Endothelial cell (in vitro differentiated cells): ENCODE measurements at regions not wholly inside any gene's neighbourhood (a gene's known extent, or its start where the extent isn't known, plus 50 kb on each side); places are given as distances from the start of the nearest gene placed in this dataset.

ENCODE experiments used
- DNase-seq: peaks from one replicate; pipeline ENCODE4 v3.0.0; 2021; ENCODE audit warnings: low spot score
- H3K27ac Mint-ChIP-seq: one replicate; pipeline ENCODE4 v1.8.0; 2021; ENCODE audit warnings: mixed read lengths, inconsistent platforms; ENCODE audit not compliant: unreplicated experiment
- H3K27me3 Mint-ChIP-seq: one replicate; pipeline ENCODE4 v1.8.0; 2021; ENCODE audit warnings: mild to moderate bottlenecking, moderate library complexity, mixed read lengths, inconsistent platforms; ENCODE audit not compliant: unreplicated experiment
- H3K36me3 Mint-ChIP-seq: one replicate; pipeline ENCODE4 v1.8.0; 2021; ENCODE audit warnings: mild to moderate bottlenecking, low read depth, mixed read lengths, inconsistent platforms; ENCODE audit not compliant: unreplicated experiment
- H3K4me1 Mint-ChIP-seq: one replicate; pipeline ENCODE4 v1.8.0; 2021; ENCODE audit warnings: mild to moderate bottlenecking, mixed read lengths, inconsistent platforms; ENCODE audit not compliant: unreplicated experiment
- H3K4me3 Mint-ChIP-seq: one replicate; pipeline ENCODE4 v1.8.0; 2021; ENCODE audit warnings: mild to moderate bottlenecking, mixed read lengths, inconsistent platforms; ENCODE audit not compliant: unreplicated experiment
- H3K9me3 Mint-ChIP-seq: one replicate; pipeline ENCODE4 v1.8.0; 2021; ENCODE audit warnings: mixed read lengths, inconsistent platforms; ENCODE audit not compliant: unreplicated experiment
- CTCF ChIP-seq: fragments of 200-600 bp; sonication (generic); IDR thresholded peaks from one replicate; pipeline ENCODE4 v1.5.0; 2021; ENCODE audit warnings: antibody characterized with exemption; ENCODE audit not compliant: unreplicated experiment

DNA sequence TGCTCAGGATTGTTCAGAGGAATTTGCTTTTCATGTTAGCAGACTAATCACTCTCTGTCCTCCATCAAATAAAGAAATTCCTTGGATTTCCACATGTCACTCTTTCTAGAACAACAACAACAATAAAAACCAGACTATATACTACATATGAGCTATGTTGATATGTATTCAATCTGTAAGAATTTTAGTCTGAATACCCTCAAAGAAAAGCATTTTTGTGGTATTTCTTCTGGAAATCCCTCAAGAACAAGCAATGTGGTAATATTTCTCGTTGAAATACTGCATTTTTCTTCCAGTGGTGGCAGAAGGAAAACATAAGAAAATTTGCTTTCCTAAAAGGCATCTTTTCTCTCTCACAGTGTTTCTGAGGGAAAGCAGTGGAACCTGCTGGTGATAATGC, 312.6 kb upstream of the RSPO3 start:
- Mint-ChIP-seq H3K27ac (no peak overlapping the region), H3K4me3 (no peak overlapping the region), H3K36me3 (no peaks in the 10 kb centered on the region), H3K4me1 (no peaks in the 10 kb centered on the region), H3K27me3 (no peaks in the 10 kb centered on the region), H3K9me3 (no peaks in the 10 kb centered on the region)
- TF ChIP-seq CTCF = no peak
- DNase-seq = no peak

GRCh38 chr6:126807876-126808275, 310.6 kb upstream of the RSPO3 start:
- no peaks in the 10 kb centered on the region for H3K36me3 Mint-ChIP-seq
- TF ChIP-seq CTCF = no peak
- no peak overlapping the region for H3K27ac Mint-ChIP-seq
- no peak overlapping the region for H3K4me3 Mint-ChIP-seq
- no peak for DNase-seq
- no peaks in the 10 kb centered on the region for H3K27me3 Mint-ChIP-seq
- no peaks in the 10 kb centered on the region for H3K9me3 Mint-ChIP-seq
- peaks cover 3% of the 10 kb centered on the region for H3K4me1 Mint-ChIP-seq

DNA sequence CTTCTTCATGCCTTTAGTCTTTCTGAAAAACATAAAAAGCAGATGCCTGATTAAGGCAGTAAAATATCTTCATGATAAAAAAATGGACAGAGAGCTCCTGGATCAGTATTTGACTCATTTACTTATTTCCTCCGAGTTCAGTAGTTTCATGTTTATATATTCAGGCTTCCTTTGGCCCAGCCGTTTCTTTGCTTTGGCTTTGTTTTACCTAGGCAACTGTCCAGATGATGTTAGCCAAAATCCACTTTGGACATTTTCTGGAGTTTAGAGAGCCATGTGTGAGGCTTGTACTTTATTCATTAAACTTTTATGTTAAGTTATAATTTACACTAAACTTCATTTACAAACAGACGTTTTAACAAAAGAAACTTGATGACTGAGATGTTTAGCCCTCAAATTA, 307.1 kb upstream of the RSPO3 start:
- H3K36me3 Mint-ChIP-seq = no peaks in the 10 kb centered on the region
- DNase-seq = no peak
- H3K4me1 Mint-ChIP-seq = peaks cover 3% of the 10 kb centered on the region
- no peak overlapping the region for H3K4me3 Mint-ChIP-seq
- no peak for TF ChIP-seq CTCF
- H3K27ac Mint-ChIP-seq = no peak overlapping the region
- H3K9me3 Mint-ChIP-seq = no peaks in the 10 kb centered on the region
- H3K27me3 Mint-ChIP-seq = no peaks in the 10 kb centered on the region

GRCh38 chr6:126812010-126812409, 306.5 kb upstream of the RSPO3 start:
- TF ChIP-seq CTCF = no peak
- Mint-ChIP-seq H3K27me3 (no peaks in the 10 kb centered on the region), H3K4me1 (peaks cover 3% of the 10 kb centered on the region), H3K27ac (no peak overlapping the region), H3K9me3 (no peaks in the 10 kb centered on the region), H3K36me3 (no peaks in the 10 kb centered on the region), H3K4me3 (no peak overlapping the region)
- no peak for DNase-seq

DNA sequence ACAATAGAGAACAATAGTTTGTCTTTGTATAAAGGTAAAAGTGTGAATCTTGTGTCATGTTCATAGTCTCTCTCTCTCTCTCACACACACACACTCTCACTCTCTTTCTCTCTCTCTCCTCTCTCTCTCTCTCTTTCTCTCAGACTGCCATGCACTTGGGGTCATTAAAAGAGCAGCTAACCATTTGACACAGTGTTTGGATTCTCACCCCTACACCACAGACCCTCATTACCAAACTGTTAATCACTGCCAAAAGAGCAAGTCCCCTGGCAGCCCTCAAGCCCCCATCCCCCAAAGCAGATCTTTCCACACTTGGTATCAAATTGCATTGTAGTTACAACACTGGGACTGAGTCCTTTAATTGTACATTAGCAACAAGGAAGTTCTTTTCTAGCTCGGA, 305.8 kb upstream of the RSPO3 start:
- Mint-ChIP-seq H3K4me3 (no peak overlapping the region), H3K27me3 (no peaks in the 10 kb centered on the region), H3K27ac (no peak overlapping the region), H3K4me1 (peaks cover 3% of the 10 kb centered on the region), H3K36me3 (no peaks in the 10 kb centered on the region), H3K9me3 (no peaks in the 10 kb centered on the region)
- no peak for TF ChIP-seq CTCF
- DNase-seq = no peak
